Neural crest cell (in vitro differentiated cells): ENCODE measurements at regions not wholly inside any gene's neighbourhood (a gene's known extent, or its start where the extent isn't known, plus 50 kb on each side); places are given as distances from the start of the nearest gene placed in this dataset.

Experiments used
- DNase-seq: peaks from one replicate; pipeline ENCODE4 v3.0.0; 2021; ENCODE audit warnings: low read depth, mixed read lengths, low spot score
- H3K27ac Mint-ChIP-seq: one replicate; pipeline ENCODE4 v1.8.0; 2021; ENCODE audit warnings: mild to moderate bottlenecking, mixed read lengths; ENCODE audit not compliant: unreplicated experiment
- H3K27me3 Mint-ChIP-seq: 2 replicates; pipeline ENCODE4 v1.8.0; 2021; ENCODE audit warnings: low read depth, mild to moderate bottlenecking, mixed read lengths
- H3K36me3 Mint-ChIP-seq: 2 replicates; pipeline ENCODE4 v1.8.0; 2021; ENCODE audit warnings: low read depth, mild to moderate bottlenecking, mixed read lengths
- H3K4me1 Mint-ChIP-seq: 2 replicates; pipeline ENCODE4 v1.8.0; 2021; ENCODE audit warnings: mixed read lengths
- H3K4me3 Mint-ChIP-seq: one replicate; pipeline ENCODE4 v1.8.0; 2021; ENCODE audit warnings: mild to moderate bottlenecking, mixed read lengths
- H3K9me3 Mint-ChIP-seq: 2 replicates; pipeline ENCODE4 v1.8.0; 2021; ENCODE audit warnings: mixed read lengths
- TF ChIP-seq, protein P1 (sequence below): fragments of 200-600 bp; sonication (generic); conservative IDR thresholded peaks from 2 replicates; pipeline ENCODE4 v1.5.0; 2021; ENCODE audit warnings: antibody characterized with exemption, mild to moderate bottlenecking

DNA sequence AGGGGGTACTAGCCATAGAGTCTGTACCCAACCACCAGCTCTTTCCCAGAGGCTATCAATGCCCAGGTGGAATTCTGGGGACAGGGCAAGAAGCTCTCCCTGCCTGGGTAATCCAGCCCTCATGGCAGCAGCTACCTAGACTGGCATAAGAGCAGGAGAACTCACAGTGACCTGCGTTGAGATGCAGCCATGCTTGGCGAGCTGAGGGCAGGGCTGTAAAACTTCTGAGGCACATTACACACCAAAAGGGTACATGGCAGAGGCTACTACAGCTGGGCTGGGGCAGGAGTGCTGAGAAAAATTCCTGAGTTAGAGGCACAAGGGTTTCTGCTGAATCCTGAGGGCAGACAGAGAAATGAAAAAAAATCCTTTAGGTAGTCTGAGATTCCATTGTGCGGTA, 927.9 kb upstream of the B3GALT2 start:
- Mint-ChIP-seq H3K4me3 (no peak overlapping the region), H3K4me1 (no peaks in the 10 kb centered on the region), H3K27me3 (no peaks in the 10 kb centered on the region), H3K9me3 (no peaks in the 10 kb centered on the region), H3K36me3 (no peaks in the 10 kb centered on the region), H3K27ac (no peak overlapping the region)
- TF ChIP-seq, protein P1, sequence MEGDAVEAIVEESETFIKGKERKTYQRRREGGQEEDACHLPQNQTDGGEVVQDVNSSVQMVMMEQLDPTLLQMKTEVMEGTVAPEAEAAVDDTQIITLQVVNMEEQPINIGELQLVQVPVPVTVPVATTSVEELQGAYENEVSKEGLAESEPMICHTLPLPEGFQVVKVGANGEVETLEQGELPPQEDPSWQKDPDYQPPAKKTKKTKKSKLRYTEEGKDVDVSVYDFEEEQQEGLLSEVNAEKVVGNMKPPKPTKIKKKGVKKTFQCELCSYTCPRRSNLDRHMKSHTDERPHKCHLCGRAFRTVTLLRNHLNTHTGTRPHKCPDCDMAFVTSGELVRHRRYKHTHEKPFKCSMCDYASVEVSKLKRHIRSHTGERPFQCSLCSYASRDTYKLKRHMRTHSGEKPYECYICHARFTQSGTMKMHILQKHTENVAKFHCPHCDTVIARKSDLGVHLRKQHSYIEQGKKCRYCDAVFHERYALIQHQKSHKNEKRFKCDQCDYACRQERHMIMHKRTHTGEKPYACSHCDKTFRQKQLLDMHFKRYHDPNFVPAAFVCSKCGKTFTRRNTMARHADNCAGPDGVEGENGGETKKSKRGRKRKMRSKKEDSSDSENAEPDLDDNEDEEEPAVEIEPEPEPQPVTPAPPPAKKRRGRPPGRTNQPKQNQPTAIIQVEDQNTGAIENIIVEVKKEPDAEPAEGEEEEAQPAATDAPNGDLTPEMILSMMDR, result no peak
- no peak for DNase-seq

DNA sequence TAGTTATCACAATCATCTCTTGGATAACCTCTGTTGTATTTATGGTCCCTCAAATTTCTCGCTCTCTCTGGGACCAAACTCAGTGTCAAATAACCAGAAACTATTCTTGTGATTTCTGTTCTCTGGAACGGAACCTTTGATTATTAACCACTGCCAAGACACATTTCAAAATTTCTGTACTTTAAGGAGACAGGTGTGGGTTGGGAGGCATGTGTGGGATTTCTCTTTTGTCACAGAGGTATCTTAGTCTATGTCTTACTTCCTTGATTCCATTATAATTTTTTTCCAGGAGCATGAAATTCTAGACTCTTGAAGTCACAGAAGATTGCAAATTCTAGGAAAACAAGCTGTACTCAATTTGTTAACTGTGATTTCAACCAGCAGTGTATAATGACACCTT, 919.0 kb upstream of the B3GALT2 start:
- Mint-ChIP-seq H3K9me3 (peaks cover 2% of the 10 kb centered on the region), H3K27me3 (no peaks in the 10 kb centered on the region), H3K36me3 (no peaks in the 10 kb centered on the region), H3K27ac (no peak overlapping the region), H3K4me3 (no peak overlapping the region), H3K4me1 (no peaks in the 10 kb centered on the region)
- TF ChIP-seq, protein P1, result no peak
- no peak for DNase-seq

- DNase-seq, result no peak
- TF ChIP-seq, protein P1, result no peak
- Mint-ChIP-seq H3K4me1 (no peaks in the 10 kb centered on the region), H3K27ac (no peak overlapping the region), H3K9me3 (peaks cover 5% of the 10 kb centered on the region), H3K36me3 (no peaks in the 10 kb centered on the region), H3K27me3 (no peaks in the 10 kb centered on the region), H3K4me3 (no peak overlapping the region)
Observed at GRCh38 chr1:194104247-194104844, 917.9 kb upstream of the B3GALT2 start.

GRCh38 chr1:194103516-194104246, 917.3 kb upstream of the B3GALT2 start:
- Mint-ChIP-seq H3K27me3 (no peaks in the 10 kb centered on the region), H3K4me1 (no peaks in the 10 kb centered on the region), H3K27ac (no peak overlapping the region), H3K36me3 (no peaks in the 10 kb centered on the region), H3K4me3 (no peak overlapping the region), H3K9me3 (peaks cover 5% of the 10 kb centered on the region)
- TF ChIP-seq, protein P1, result no peak
- DNase-seq, result no peak

- no peak overlapping the region for H3K27ac Mint-ChIP-seq
- TF ChIP-seq, protein P1, result no peak
- no peak for DNase-seq
- no peaks in the 10 kb centered on the region for H3K4me1 Mint-ChIP-seq
- H3K4me3 Mint-ChIP-seq, result no peak overlapping the region
- H3K9me3 Mint-ChIP-seq, result peaks cover 5% of the 10 kb centered on the region
- no peaks in the 10 kb centered on the region for H3K36me3 Mint-ChIP-seq
- H3K27me3 Mint-ChIP-seq, result no peaks in the 10 kb centered on the region
Observed at GRCh38 chr1:194103101-194103500, 916.7 kb upstream of the B3GALT2 start.
